Type B pancreatic cell (in vitro differentiated cells): ENCODE measurements at regions not wholly inside any gene's neighbourhood (a gene's known extent, or its start where the extent isn't known, plus 50 kb on each side); places are given as distances from the start of the nearest gene placed in this dataset.
"Not testable (repeated sequence)": the region's sequence is repeated elsewhere in the genome, so short reads cannot be mapped to it uniquely, and the experiment has no call there.

Experiments used
- DNase-seq: peaks from one replicate; pipeline ENCODE4 v3.0.0; 2021; ENCODE audit warnings: mixed read lengths; ENCODE audit not compliant: unreplicated experiment; ENCODE audit errors: extremely low spot score
- H3K27ac Mint-ChIP-seq: 2 replicates; pipeline ENCODE4 v1.8.0; 2021; ENCODE audit warnings: mild to moderate bottlenecking, mixed read lengths
- H3K27me3 Mint-ChIP-seq: 2 replicates; pipeline ENCODE4 v1.8.0; 2021; ENCODE audit warnings: mixed read lengths
- H3K36me3 Mint-ChIP-seq: 2 replicates; pipeline ENCODE4 v1.8.0; 2021; ENCODE audit warnings: mixed read lengths
- H3K4me1 Mint-ChIP-seq: one replicate; pipeline ENCODE4 v1.8.0; 2021; ENCODE audit warnings: mixed read lengths; ENCODE audit not compliant: unreplicated experiment
- H3K4me3 Mint-ChIP-seq: 2 replicates; pipeline ENCODE4 v1.8.0; 2021; ENCODE audit warnings: mild to moderate bottlenecking, mixed read lengths
- H3K9me3 Mint-ChIP-seq: 2 replicates; pipeline ENCODE4 v1.8.0; 2021; ENCODE audit warnings: mixed read lengths
- CTCF ChIP-seq: fragments of 200-600 bp; sonication (generic); conservative IDR thresholded peaks from 2 replicates; pipeline ENCODE4 v1.5.0; 2021; ENCODE audit warnings: antibody characterized with exemption, mild to moderate bottlenecking

GRCh38 chr2:42974169-42974720 lies 181.9 kb upstream of the HAAO start:
- no peaks in the 10 kb centered on the region for H3K36me3 Mint-ChIP-seq
- no peaks in the 10 kb centered on the region for H3K27me3 Mint-ChIP-seq
- H3K27ac Mint-ChIP-seq, result peak overlapping the region; percentile 75

GRCh38 chr2:42973726-42974125 lies 181.3 kb upstream of the HAAO start:
- no peak for TF ChIP-seq CTCF
- Mint-ChIP-seq H3K27ac (peak overlapping the region; percentile 75), H3K36me3 (no peaks in the 10 kb centered on the region), H3K27me3 (no peaks in the 10 kb centered on the region), H3K4me3 (peak overlapping the region; percentile 35), H3K9me3 (peaks cover 5% of the 10 kb centered on the region), H3K4me1 (peaks cover 50% of the 10 kb centered on the region)
- no peak for DNase-seq

More at GRCh38 chr2:42974169-42974720, 181.9 kb upstream of the HAAO start:
- Mint-ChIP-seq H3K9me3 (peaks cover 5% of the 10 kb centered on the region), H3K4me1 (peaks cover 49% of the 10 kb centered on the region), H3K4me3 (peak overlapping the region; percentile 35)
- no peak for DNase-seq
- no peak for TF ChIP-seq CTCF

GRCh38 chr2:42972933-42973516 lies 180.6 kb upstream of the HAAO start:
- H3K27me3 Mint-ChIP-seq, H3K9me3 Mint-ChIP-seq, H3K4me3 Mint-ChIP-seq, H3K27ac Mint-ChIP-seq, DNase-seq, H3K36me3 Mint-ChIP-seq: not testable (repeated sequence)
- H3K4me1 Mint-ChIP-seq, result peaks cover 54% of the 10 kb centered on the region

GRCh38 chr2:42971947-42972736 lies 179.8 kb upstream of the HAAO start:
- H3K9me3 Mint-ChIP-seq, result peaks cover 5% of the 10 kb centered on the region
- no peaks in the 10 kb centered on the region for H3K36me3 Mint-ChIP-seq
- no peak overlapping the region for H3K27ac Mint-ChIP-seq
- TF ChIP-seq CTCF, result no peak
- H3K27me3 Mint-ChIP-seq, result no peaks in the 10 kb centered on the region
- DNase-seq, result no peak
- H3K4me1 Mint-ChIP-seq, result peaks cover 51% of the 10 kb centered on the region
- H3K4me3 Mint-ChIP-seq, result no peak overlapping the region

- Mint-ChIP-seq H3K4me1 (peaks cover 50% of the 10 kb centered on the region), H3K27me3 (no peaks in the 10 kb centered on the region), H3K36me3 (no peaks in the 10 kb centered on the region), H3K4me3 (no peak overlapping the region), H3K9me3 (peaks cover 5% of the 10 kb centered on the region), H3K27ac (peak overlapping the region; percentile 4)
- DNase-seq, result no peak
- TF ChIP-seq CTCF, result no peak
Measured at GRCh38 chr2:42971381-42971780, 179.0 kb upstream of the HAAO start.

- H3K4me1 Mint-ChIP-seq, result peaks cover 58% of the 10 kb centered on the region
- no peaks in the 10 kb centered on the region for H3K36me3 Mint-ChIP-seq
- no peak overlapping the region for H3K4me3 Mint-ChIP-seq
- DNase-seq, result no peak
- no peak overlapping the region for H3K27ac Mint-ChIP-seq
- peaks cover 5% of the 10 kb centered on the region for H3K9me3 Mint-ChIP-seq
- no peak for TF ChIP-seq CTCF
- no peaks in the 10 kb centered on the region for H3K27me3 Mint-ChIP-seq
Measured at GRCh38 chr2:42970151-42970550, 177.8 kb upstream of the HAAO start.
